GM19240 (cell line): ENCODE measurements at regions not wholly inside any gene's neighbourhood (a gene's known extent, or its start where the extent isn't known, plus 50 kb on each side); places are given as distances from the start of the nearest gene placed in this dataset.

Experiments
- DNase-seq: peaks from one replicate; pipeline ENCODE4 v3.0.0; 2011; ENCODE audit warnings: low spot score; ENCODE audit not compliant: insufficient read length

GRCh38 chr5:32989815-32990214 is 278.7 kb downstream of the NPR3 start:
- DNase-seq: no peak

- no peak for DNase-seq
Observed at GRCh38 chr5:32990593-32991420, 279.7 kb downstream of the NPR3 start.

- no peak for DNase-seq
Observed at GRCh38 chr5:32991421-32991815, 280.3 kb downstream of the NPR3 start.

GRCh38 chr5:32996336-32996735 is 285.2 kb downstream of the NPR3 start:
- DNase-seq: no peak

- no peak for DNase-seq
Observed at GRCh38 chr5:33008751-33009418, 297.8 kb downstream of the NPR3 start.

GRCh38 chr5:33010846-33011245 is 299.7 kb downstream of the NPR3 start:
- DNase-seq: no peak

- DNase-seq: no peak
Observed at GRCh38 chr5:33011801-33012200, 300.7 kb downstream of the NPR3 start.

GRCh38 chr5:33023649-33024048 is 312.5 kb downstream of the NPR3 start:
- no peak for DNase-seq

GRCh38 chr5:33032271-33033070 is 321.4 kb downstream of the NPR3 start:
- DNase-seq: no peak

- DNase-seq: no peak
Observed at GRCh38 chr5:33033516-33033915, 322.4 kb downstream of the NPR3 start.

GRCh38 chr5:33034777-33035176 is 323.7 kb downstream of the NPR3 start:
- no peak for DNase-seq

GRCh38 chr5:33035851-33036527 is 324.9 kb downstream of the NPR3 start:
- DNase-seq: no peak

GRCh38 chr5:33037076-33037475 is 326.0 kb downstream of the NPR3 start:
- no peak for DNase-seq

- no peak for DNase-seq
Observed at GRCh38 chr5:33041586-33041985, 330.5 kb downstream of the NPR3 start.

GRCh38 chr5:33043343-33043997 is 332.3 kb downstream of the NPR3 start:
- no peak for DNase-seq

GRCh38 chr5:33046091-33046490 is 335.0 kb downstream of the NPR3 start:
- DNase-seq: no peak

- no peak for DNase-seq
Observed at GRCh38 chr5:33048315-33048714, 337.2 kb downstream of the NPR3 start.

GRCh38 chr5:33049298-33049697 is 338.2 kb downstream of the NPR3 start:
- no peak for DNase-seq

- no peak for DNase-seq
Observed at GRCh38 chr5:33049842-33050241, 338.7 kb downstream of the NPR3 start.

GRCh38 chr5:33059081-33059480 is 348.0 kb downstream of the NPR3 start:
- no peak for DNase-seq

GRCh38 chr5:33065131-33065530 is 354.0 kb downstream of the NPR3 start:
- DNase-seq: no peak
